ENCODE measurements at regions not wholly inside any gene's neighbourhood (a gene's known extent, or its start where the extent isn't known, plus 50 kb on each side); places are given as distances from the start of the nearest gene placed in this dataset.

DNA sequence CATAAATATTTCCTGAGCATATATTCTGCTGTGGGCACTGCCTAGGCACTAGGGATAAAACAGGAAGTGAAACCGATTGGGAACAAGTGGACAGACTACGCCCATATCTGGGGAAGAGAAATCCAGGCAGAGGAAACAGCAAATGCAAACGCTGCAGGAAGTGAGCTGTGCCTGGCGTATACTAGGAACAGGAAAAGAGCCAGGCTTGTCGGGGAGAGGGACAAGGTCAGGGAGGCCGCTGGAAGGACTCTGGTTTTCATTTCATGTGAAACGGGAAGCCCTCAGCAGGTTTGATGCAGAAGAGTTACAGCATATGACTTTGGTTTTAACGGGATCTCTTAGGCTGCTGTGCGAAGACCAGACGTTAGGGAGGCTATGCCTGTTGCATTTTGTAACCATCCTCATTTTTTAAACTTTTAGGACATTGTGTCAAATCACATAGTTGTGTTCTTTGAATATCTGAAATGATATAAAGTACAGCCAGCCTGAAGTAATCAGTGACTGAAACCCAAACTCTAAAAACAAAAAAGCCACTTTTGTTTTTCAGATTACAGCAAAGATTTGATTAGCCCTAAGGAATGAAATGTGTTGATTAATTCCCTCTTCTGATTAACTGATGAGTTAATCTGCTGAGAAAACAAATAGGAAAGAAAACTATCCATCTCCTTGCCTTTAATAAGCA is 110.2 kb upstream of the PIEZO2 start:
- DNase-seq = no peak

DNA sequence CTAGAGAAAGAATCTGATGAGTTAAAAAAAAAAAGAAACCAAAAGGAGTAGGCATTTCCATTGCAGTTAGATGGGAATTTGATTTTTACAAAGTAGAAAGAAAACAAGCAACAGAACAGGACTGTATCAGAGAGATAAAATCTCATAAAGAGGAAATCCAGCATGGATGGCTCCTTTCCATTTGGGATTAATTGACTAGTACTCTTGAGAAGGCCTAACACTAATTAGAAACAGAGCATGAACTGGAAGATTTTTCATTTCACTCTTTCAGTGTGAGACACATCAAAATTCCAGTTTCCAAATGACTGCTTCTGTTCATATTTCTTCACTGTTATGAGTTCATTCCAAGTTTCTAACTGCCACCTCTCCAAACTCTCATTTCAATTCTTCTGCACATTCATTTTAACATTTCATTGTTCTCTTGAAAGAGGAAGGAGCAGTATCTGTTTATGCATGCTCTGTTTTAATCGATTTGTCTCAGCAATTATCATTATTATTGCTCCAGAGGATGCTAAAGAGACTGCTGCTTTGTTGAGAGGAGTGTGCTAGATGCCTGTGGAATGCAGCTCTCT is 108.8 kb upstream of the PIEZO2 start:
- DNase-seq = no peak

DNA sequence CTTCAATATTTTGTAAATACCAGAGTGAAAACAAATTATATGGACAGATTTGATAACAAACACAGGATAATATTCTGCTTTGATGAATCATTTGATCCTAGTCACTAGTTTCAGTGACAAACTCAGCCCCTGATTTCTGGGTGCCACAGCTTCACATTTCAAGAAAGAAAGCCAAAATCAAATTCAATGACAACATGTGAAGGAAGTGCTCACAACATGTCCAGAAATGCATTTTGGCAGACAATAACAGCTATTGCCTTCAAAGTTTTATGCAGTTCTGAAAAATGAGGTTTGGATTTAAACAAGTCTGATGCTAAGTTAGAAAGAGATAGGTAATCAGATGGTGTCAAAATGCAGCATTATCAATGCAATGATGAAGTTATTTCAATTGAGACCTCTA is 106.9 kb upstream of the PIEZO2 start:
- no peak for DNase-seq

DNA sequence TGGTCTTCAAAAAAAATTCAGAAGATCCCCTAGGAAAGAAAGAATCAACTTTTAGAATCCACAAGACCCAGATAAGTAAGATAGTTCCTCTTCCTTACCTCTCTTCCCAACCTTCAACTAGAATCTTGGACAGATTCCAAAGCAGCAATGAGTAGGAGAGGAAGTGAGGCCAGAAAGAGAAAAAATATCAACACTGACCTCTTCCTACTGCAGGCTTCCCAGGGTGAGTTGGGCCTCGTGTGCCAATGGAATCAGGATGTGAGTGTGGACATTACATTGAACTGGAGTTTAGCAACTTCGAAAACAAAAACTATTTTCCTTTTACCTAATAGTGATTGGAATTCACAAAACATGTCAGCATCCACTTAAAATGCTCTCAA is 102.5 kb upstream of the PIEZO2 start:
- DNase-seq = no peak

DNA sequence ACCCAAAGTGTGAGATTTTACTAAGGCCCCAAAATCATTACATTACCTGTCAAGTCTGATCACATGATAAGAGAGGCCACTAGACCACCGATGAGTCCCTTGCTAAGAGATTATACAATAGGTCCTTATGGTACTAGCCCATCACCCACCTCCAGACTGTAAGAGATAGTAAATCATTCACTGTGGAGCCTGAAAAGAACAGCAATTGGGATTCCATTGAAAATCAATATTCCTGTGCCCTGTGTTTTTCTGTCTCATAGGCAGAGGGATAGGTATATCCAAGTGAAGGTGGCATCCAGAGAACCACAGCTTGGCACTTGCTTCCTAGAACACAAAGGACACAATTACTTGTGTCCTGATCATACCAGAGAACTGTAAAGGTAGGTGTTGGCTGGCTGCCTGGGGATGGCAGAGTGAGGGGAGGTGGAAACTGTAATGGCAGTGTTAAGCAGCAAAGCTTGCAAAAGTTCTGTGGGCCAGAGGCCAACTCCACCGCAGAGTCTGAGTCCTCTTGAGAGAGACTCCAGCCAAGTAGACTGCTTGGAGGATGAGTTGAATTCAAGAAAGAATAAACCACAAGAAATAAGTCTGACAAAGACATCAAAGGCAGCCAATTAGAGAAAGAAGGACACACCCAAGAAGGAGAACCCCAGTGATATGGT is 102.0 kb upstream of the PIEZO2 start:
- no peak for DNase-seq

DNA sequence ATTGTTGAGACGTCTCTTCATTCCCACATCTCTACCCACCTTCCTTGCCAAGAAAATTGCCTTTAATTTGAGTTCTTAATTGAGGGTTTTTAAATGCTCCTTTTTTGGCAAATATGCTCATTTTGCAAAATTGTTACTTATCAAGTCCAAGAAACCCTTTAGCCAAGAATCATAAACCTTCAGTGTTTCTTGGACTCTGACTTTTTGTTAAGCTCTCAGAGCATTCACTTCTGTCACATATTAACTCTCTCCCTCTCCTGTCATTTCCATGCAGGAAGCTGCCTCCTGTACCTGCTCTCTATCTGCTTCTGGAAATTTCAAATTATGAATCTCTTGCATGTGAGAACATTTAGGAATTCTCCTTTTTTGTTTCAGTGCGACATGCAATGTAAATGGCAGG is 100.0 kb upstream of the PIEZO2 start:
- no peak for DNase-seq

DNA sequence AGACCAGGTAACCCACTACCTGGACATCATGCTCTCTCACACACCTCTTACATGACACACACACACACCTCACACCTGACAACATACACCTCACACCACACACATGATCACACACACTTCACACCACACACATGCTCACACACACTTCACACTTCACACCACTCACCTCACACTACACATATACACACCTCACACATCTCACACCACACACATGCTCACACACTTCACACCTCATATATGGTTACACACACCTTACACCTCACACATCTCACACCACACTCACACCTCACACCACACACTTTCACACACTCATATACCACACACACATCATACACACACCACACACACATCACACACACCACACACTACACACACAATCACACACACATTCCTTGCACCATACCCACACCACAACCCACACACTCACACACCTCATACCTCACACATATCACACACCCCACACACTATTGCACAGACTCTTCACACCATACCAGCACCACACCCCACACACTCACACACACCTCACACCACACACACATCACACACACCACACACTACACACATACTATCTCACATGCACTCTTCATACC is 98.1 kb upstream of the PIEZO2 start:
- DNase-seq = no peak

DNA sequence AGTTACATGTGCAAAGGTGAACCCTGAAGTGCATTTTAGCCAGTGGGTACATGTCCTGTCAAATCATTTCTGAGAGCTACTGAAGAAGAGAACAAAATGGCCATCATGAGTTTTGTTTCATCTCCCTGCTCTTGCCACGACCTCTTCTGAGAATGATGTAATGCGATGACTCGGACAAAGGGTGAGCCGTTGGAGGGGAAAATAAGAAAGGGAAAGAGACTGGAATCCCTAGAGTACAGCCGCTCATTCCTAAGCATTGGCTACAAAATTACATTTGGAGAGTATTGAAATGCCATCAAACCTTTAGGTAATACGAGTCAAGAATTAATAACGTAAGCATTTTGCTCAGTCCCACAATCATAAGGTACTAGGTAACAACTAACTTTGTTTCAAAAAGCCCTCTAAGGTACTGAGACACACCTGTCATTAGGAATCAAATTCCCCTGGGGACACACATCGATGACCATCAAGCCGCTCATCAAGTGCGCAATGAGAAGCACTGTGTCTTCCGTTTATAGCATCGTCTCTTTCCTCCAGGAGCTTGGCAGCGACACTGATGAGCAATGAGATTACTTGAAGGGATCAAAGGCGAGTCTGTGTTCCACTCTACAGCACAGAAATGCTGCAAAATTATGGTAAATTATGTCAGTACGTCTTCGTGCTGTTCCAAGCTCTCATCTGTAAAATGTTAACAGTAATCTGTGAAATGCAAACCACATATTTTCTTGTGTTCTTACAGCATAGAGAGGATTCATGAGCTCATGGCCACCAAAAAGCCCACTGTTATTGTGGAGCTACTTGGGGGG is 97.3 kb upstream of the PIEZO2 start:
- DNase-seq = no peak

DNA sequence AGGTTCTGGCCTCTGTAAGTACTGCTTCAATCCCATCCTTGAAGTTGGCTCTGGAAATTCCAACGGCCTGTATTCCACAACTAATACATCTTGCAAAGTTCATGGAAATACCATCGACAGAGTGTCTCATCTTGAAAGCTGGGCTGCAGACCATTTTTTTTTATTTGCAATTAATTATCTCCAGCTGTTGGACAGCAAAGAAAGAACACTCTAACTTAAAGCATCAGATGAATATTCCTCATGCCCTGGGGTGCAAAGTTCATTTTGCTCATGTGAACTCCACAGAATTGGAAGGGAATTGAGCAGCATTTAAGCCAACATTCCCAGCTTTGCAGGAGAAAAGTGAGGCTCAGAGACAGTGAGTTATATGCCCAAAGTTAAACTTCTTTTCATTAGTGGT is 96.5 kb upstream of the PIEZO2 start:
- DNase-seq = no peak

DNA sequence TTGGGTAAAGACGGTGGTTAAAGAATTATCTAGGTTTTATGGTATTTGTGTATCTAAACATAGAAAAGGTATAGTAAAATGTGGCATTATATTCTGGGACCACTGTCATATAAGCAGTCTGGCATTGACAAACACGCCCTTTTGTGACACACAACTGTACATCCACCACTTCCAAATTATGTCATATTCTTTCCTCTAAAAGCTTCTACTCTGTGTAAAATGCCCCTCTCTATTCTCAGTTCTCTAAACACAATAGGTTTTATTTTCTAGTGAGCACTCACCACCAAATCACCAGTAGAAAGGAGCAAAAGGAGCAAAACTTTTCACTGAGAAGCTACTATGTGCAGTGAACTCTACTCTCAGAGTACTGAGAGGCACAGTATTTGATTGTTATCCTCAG is 88.1 kb upstream of the PIEZO2 start:
- DNase-seq = no peak

DNA sequence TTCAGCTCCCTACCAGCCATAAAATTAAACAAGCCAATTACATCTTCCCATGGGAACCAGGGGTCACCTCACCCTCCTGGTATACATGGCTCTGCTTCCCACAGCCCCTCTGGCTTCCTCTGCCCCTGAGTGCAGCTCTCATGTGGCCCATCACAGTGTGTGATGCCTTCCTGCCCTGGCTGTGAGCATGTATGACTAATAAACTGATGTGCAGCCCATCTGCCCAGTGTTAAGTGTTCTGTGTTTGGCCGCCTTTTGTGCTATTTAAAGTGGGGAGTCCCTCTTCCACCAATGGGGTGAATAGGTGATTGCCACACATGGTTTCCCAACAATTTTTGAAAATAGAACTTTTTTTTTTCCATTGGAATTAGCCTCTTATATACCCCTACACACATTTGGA is 87.7 kb upstream of the PIEZO2 start:
- no peak for DNase-seq

DNA sequence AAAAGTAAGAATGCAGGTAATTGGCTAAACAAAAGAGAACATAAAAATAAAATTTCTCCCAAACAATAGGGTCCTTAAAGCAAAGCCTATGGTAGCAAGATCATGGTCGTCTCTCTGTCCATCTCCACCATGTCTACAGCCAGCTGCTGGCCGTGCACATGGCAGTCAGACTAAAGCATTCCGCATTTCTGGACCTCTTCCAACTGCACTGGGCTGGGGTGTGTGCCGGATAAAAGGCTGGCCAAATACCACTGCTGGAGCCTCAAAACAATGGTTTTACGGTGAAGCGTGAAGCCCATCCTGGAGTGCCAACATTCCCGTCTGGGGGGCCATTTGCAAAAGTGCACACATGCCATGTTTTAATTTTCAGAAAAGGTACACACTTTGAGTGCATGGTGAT is 74.8 kb upstream of the PIEZO2 start:
- DNase-seq = no peak

DNA sequence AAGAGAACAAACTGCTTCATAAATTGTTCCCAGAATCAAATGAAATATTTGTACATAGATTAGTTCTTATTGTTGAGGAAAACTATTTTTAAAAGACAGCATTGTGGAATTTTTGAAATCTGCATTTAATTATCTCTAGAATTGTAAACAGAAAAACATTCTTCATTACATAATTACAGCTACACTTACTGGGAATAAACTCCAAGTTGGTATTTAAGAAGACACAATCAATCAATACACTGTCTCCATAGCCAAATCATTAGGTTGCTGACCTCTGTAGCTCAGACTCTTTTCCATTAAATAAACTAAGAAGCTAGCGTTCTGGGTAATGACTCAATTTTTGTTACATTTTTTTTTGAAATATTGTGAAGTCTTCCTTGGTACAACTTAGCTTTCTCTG is 70.2 kb upstream of the PIEZO2 start:
- DNase-seq = no peak

DNA sequence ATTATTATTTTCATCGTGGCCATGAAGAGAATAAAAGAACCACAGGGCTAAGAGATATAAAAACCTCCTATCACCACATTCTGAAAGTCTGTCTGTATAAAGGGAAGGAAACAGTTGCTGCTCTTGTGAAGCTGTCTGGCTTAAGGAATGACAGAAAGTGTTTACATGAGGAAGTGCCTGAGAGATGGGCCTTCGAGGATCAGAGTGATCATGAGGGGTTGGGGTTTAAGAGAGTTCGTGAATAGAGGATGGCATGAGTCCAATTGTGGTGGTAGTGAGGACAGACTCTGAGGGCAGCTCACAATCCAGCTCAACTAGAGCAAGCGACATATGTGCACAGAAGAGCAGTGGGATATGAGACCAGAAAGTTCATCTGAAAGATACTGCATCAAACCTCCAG is 65.8 kb upstream of the PIEZO2 start:
- no peak for DNase-seq

DNA sequence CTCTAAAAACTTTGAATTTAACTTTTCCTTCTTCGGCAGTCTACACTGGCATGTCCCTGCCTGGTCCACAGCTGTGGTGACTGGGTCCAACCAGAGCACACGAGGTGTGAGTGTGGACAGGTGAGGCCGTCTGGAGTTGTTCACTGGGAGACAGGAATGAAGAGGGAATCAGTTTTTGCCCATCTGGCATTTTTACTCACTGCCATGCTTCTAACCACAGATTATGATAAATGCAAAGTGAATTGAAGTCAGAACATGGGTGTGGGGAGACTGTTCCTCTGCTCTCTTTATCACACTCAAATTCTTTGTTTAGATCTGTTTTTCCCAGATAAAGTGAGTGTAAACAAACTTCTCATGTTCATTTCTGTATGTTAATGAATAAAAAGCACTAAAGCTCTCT is 54.7 kb upstream of the PIEZO2 start:
- DNase-seq = no peak

DNA sequence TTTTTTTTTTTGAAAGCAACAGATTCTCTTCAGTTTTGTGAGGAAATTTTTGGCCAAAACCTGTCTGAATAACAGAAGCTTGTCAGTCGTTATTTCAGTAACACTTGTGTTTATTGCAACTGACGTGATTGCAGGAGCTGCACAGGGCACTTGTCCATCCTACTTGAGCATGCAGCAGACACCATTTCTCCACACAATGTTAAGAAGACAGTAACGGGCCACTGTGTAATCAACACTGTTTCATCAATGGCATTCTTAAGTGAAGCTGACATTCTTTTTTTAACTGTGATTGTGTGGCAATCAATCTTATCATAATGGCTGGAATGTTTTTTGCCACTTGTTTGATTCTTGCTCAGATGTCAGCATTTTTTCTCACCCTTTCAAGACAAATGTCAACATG is 50.1 kb upstream of the PIEZO2 start:
- no peak for DNase-seq

Data from NCI-H1694 (cell line).